ENCODE measurements at regions not wholly inside any gene's neighbourhood (a gene's known extent, or its start where the extent isn't known, plus 50 kb on each side); places are given as distances from the start of the nearest gene placed in this dataset.
"Not testable (repeated sequence)": the region's sequence is repeated elsewhere in the genome, so short reads cannot be mapped to it uniquely, and the experiment has no call there.

DNA sequence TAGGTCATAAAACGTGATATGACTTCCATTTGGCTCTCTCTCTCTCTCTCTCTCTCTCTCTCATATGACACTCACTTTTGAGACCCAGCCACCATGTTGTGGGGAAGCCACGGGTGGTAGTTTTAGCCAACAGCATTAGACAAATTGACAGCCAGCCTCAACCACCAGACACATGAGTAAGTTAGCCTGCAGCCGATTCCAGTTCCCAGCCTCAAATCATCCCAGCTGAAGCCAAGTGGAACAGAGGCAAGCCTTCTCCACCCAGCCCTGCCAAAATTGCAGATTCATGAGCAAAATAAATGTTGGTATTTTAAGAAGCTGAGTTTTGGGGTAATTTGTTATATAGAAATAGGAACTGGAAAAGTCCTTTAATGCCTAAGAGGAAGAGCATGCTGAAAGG is 98.0 kb upstream of the DNAH14 start:
- ChIA-PET POLR2A (interaction anchor here (0.5 kb wide), 1 partner anchor 8 kb away, joined by 4 read pairs; no protein-coding TSS in a partner anchor), CTCF (interaction anchor here (0.9 kb wide), 1 partner anchor 187 kb away, joined by 3 read pairs; no protein-coding TSS in a partner anchor)
- ATAC-seq (no peak), FAIRE-seq (no peak), DNase-seq (ENCODE audit: low read depth in 1 of 2, low spot score in 1 of 2) (no peak)
- Histone ChIP-seq H3K4me2 (no peak overlapping the region), H3K27ac (no peak overlapping the region), H3K4me3 (no peak overlapping the region), H3K4me1 (no peaks in the 10 kb centered on the region), H3K9me3 (peaks cover 4% of the 10 kb centered on the region; the same call in 1 of the 3 replicates)
- WGBS (ENCODE audit: missing lambda C conversion rate): 4% methylated on average over 2 of the region's 3 CpGs
- no peak for TF ChIP-seq NR3C1 (IDR thresholded peaks at IDR 0.05)
- TF ChIP-seq FOSL2 (IDR thresholded peaks at IDR 0.05): no peak
- no peak for TF ChIP-seq FOSL2 (CRISPR knock-in tag; IDR thresholded peaks at IDR 0.05)
- TF ChIP-seq, protein P1, sequence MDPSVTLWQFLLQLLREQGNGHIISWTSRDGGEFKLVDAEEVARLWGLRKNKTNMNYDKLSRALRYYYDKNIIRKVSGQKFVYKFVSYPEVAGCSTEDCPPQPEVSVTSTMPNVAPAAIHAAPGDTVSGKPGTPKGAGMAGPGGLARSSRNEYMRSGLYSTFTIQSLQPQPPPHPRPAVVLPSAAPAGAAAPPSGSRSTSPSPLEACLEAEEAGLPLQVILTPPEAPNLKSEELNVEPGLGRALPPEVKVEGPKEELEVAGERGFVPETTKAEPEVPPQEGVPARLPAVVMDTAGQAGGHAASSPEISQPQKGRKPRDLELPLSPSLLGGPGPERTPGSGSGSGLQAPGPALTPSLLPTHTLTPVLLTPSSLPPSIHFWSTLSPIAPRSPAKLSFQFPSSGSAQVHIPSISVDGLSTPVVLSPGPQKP (IDR thresholded peaks at IDR 0.05; ENCODE audit: low read depth, low read length): no peak
- TF ChIP-seq, protein P2, sequence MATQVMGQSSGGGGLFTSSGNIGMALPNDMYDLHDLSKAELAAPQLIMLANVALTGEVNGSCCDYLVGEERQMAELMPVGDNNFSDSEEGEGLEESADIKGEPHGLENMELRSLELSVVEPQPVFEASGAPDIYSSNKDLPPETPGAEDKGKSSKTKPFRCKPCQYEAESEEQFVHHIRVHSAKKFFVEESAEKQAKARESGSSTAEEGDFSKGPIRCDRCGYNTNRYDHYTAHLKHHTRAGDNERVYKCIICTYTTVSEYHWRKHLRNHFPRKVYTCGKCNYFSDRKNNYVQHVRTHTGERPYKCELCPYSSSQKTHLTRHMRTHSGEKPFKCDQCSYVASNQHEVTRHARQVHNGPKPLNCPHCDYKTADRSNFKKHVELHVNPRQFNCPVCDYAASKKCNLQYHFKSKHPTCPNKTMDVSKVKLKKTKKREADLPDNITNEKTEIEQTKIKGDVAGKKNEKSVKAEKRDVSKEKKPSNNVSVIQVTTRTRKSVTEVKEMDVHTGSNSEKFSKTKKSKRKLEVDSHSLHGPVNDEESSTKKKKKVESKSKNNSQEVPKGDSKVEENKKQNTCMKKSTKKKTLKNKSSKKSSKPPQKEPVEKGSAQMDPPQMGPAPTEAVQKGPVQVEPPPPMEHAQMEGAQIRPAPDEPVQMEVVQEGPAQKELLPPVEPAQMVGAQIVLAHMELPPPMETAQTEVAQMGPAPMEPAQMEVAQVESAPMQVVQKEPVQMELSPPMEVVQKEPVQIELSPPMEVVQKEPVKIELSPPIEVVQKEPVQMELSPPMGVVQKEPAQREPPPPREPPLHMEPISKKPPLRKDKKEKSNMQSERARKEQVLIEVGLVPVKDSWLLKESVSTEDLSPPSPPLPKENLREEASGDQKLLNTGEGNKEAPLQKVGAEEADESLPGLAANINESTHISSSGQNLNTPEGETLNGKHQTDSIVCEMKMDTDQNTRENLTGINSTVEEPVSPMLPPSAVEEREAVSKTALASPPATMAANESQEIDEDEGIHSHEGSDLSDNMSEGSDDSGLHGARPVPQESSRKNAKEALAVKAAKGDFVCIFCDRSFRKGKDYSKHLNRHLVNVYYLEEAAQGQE (IDR thresholded peaks at IDR 0.05): no peak
- no peak for TF ChIP-seq RARB (CRISPR knock-in tag; IDR thresholded peaks at IDR 0.05)

DNA sequence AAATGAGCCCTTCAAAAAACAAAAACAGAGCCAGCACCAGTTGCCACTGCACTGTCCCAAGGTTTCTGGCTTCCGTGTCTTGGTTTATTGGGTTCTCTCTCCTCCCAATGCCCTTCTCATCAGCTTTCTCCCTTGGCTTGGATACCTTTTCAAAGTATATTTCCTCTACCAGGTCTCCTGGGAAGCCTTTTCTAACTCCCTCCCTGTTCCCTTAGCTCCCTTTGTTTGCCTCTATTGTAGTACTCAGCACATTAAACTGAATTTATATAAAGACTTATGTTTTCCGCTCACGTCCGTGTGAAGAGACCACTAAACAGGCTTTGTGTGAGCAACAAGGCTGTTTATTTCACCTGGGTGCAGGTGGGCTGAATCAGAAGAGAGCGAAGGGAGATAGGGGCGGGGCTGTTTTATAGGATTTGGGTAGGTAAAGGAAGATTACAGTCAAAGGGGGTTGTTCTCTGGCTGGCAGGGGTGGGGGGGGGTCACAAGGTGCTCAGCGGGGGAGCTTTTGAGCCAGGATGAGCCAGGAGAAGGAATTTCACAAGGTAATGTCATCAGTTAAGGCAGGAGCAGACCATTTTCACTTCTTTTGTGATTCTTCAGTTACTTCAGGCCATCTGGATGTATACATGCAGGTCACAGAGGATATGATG is 89.7 kb upstream of the DNAH14 start:
- not testable (repeated sequence) for H3K4me2 ChIP-seq; ATAC-seq; H3K4me1 ChIP-seq; H3K9me3 ChIP-seq; DNase-seq (ENCODE audit: low read depth in 1 of 2, low spot score in 1 of 2); FAIRE-seq; H3K27ac ChIP-seq; H3K4me3 ChIP-seq
- ChIA-PET POLR2A (interaction anchor here (0.9 kb wide), 1 partner anchor 9 kb away, joined by 4 read pairs; no protein-coding TSS in a partner anchor), CTCF (interaction anchor here (1.1 kb wide), 1 partner anchor 12 kb away, joined by 4 read pairs; no protein-coding TSS in a partner anchor)
- 50% methylated on average over 7 of the region's 7 CpGs for WGBS (ENCODE audit: missing lambda C conversion rate)

DNA sequence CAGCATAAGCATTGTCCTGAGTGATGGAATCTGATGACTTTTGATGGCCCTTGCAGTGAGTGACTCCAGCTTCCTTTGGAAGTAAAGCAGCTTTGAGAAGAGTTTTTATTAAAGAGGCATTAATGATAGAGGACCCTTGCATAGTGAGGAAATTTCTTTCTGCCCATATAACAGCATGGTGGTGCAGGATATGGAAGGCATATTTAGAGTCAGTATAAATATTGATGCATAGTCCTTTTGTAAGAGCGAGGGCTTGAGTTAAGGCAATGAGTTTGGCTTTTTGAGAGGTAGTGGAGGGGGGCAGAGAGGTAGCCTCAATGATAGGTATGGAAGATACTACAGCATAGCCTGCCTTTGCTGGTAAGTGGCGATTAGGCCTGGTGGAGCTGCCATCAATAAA is 87.7 kb upstream of the DNAH14 start:
- 43% methylated on average over 2 of the region's 2 CpGs for WGBS (ENCODE audit: missing lambda C conversion rate)
- not testable (repeated sequence) for FAIRE-seq

DNA sequence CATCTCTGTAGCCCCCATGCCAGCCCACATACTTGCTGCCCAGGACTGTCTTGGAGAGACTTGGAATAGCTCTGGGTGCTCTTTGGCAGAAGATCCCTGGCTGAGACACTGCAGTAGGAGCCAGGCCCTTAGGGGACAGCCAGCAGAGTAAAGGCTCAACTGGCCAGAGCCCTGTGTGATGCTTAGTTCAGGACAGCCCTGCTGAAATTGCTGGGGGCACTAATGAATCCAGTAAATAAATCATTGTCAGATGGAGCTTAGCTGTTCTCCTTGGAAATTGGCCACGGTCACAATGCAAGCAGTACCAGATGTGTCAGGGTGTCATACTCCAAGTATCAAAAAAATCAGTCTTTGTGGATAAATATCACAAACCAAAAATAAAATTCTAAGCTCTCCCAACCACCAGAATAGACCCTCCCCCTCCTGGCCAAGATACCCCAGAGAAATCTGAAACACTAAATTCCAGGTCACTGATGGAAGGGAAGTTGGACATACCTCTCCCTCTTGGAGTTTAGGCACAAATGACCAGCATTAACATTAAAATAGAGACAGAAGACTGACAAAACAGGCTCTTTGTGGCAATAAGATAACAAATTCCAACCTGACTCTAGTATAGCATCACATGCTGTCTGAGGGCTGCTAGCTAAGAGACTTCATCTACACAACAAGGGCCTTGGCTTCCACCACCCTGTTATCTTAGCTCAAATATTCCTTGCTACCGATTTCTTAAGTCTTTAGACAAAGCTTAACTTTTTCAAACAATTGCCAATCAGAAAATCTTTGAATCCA is 83.2 kb upstream of the DNAH14 start:
- POLR2A ChIA-PET: no interaction called here
- Histone ChIP-seq H3K4me2 (no peak overlapping the region), H3K9me3 (no peaks in the 10 kb centered on the region), H3K4me1 (no peaks in the 10 kb centered on the region), H3K4me3 (no peak overlapping the region), H3K27ac (no peak overlapping the region)
- CTCF ChIA-PET: interaction anchor here (1.0 to 1.9 kb wide), 2 partner anchors 76 to 202 kb away, joined by 3 to 4 read pairs; no protein-coding TSS in a partner anchor
- 35% methylated on average over 2 of the region's 2 CpGs for whole genome bisulfite sequencing (ENCODE audit: missing lambda C conversion rate)
- ATAC-seq (no peak), FAIRE-seq (no peak), DNase-seq (ENCODE audit: low read depth in 1 of 2, low spot score in 1 of 2) (no peak)
- TF ChIP-seq ZC3H11A (IDR thresholded peaks at IDR 0.05): no peak
- TF ChIP-seq RAD21 (conservative IDR thresholded peaks at IDR 0.05 in 1 of 2, IDR thresholded peaks at IDR 0.05 in 1 of 2): no peak
- no peak for TF ChIP-seq TP53 (CRISPR knock-in tag; IDR thresholded peaks at IDR 0.05)
- TF ChIP-seq PHF8 (IDR thresholded peaks at IDR 0.05; ENCODE audit: borderline replicate concordance, low read depth): no peak
- TF ChIP-seq HDAC2 (IDR thresholded peaks at IDR 0.05): no peak
- TF ChIP-seq MAFK (IDR thresholded peaks at IDR 0.05; ENCODE audit: partially characterized antibody): no peak
- TF ChIP-seq, protein P3, sequence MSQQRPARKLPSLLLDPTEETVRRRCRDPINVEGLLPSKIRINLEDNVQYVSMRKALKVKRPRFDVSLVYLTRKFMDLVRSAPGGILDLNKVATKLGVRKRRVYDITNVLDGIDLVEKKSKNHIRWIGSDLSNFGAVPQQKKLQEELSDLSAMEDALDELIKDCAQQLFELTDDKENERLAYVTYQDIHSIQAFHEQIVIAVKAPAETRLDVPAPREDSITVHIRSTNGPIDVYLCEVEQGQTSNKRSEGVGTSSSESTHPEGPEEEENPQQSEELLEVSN (IDR thresholded peaks at IDR 0.05; ENCODE audit: borderline replicate concordance, low read depth): no peak
- TF ChIP-seq ESRRA (IDR thresholded peaks at IDR 0.05; ENCODE audit: borderline replicate concordance, low read length): no peak
- TF ChIP-seq EP300 (IDR thresholded peaks at IDR 0.05): no peak
- no peak for TF ChIP-seq MYC (IDR thresholded peaks at IDR 0.05; ENCODE audit: borderline replicate concordance, low read length)
- no peak for TF ChIP-seq HOXA7 (CRISPR knock-in tag; IDR thresholded peaks at IDR 0.05)
- TF ChIP-seq HOXB13 (CRISPR knock-in tag; IDR thresholded peaks at IDR 0.05; ENCODE audit: low read depth): no peak
- TF ChIP-seq NPAS2 (CRISPR knock-in tag; IDR thresholded peaks at IDR 0.05; ENCODE audit: borderline replicate concordance): no peak
- no peak for TF ChIP-seq KDM1A (IDR thresholded peaks at IDR 0.05; ENCODE audit: low read depth)
- no peak for TF ChIP-seq RNF2 (IDR thresholded peaks at IDR 0.05; ENCODE audit: borderline replicate concordance, low read depth)
- TF ChIP-seq POLR2A (IDR thresholded peaks at IDR 0.05; ENCODE audit: low read length): no peak
- no peak for TF ChIP-seq ZFP36 (IDR thresholded peaks at IDR 0.05; ENCODE audit: borderline replicate concordance, partially characterized antibody)

More for the DNA sequence above, 87.7 kb upstream of the DNAH14 start:
- H3K27ac ChIP-seq; POLR2A ChIA-PET; ATAC-seq; H3K9me3 ChIP-seq; H3K4me3 ChIP-seq; DNase-seq (ENCODE audit: low read depth in 1 of 2, low spot score in 1 of 2); H3K4me2 ChIP-seq; H3K4me1 ChIP-seq: not testable (repeated sequence)
- CTCF ChIA-PET: interaction anchor here (1.8 to 2.5 kb wide), 2 partner anchors 10 to 328 kb away, joined by 4 to 7 read pairs; no protein-coding TSS in a partner anchor
